ENCODE measurements at regions not wholly inside any gene's neighbourhood (a gene's known extent, or its start where the extent isn't known, plus 50 kb on each side); places are given as distances from the start of the nearest gene placed in this dataset.
"Not testable (repeated sequence)": the region's sequence is repeated elsewhere in the genome, so short reads cannot be mapped to it uniquely, and the experiment has no call there.

GRCh38 chr3:105296182-105296822, 70.4 kb upstream of the ALCAM start:
- H3K4me3 ChIP-seq (ENCODE audit: extremely low read depth in 1 of 4, insufficient read depth in 2 of 4, low read depth in 3 of 4, low read length in 4 of 4); H4K8ac ChIP-seq (ENCODE audit: extremely low read depth, insufficient read depth, low read length); H3K36me3 ChIP-seq (ENCODE audit: control insufficient read depth in 2 of 4, insufficient read depth in 4 of 4, low read length in 3 of 4); H3K23ac ChIP-seq (ENCODE audit: insufficient read length); H3K79me2 ChIP-seq (ENCODE audit: control insufficient read depth in 1 of 2, insufficient read depth in 2 of 2, low read length in 2 of 2); H3K18ac ChIP-seq (ENCODE audit: extremely low read depth, low read length); H3K4ac ChIP-seq (replicated peaks; ENCODE audit: insufficient read length, low read depth, low read length); FAIRE-seq; H4K20me1 ChIP-seq (replicated peaks in 1 of 2; ENCODE audit: control insufficient read depth in 1 of 2, insufficient read depth in 2 of 2, low read length in 2 of 2); H2BK120ac ChIP-seq (replicated peaks; ENCODE audit: low read depth, low read length); H4K5ac ChIP-seq (ENCODE audit: insufficient read length, low read depth, low read length); H3K79me1 ChIP-seq (ENCODE audit: low read depth, low read length); H3K23me2 ChIP-seq (ENCODE audit: low read depth, low read length); H4K91ac ChIP-seq (replicated peaks; ENCODE audit: insufficient read length, low read length); H3K4me2 ChIP-seq (ENCODE audit: insufficient read depth in 1 of 2, low read depth in 2 of 2, low read length in 2 of 2); H3K56ac ChIP-seq (replicated peaks; ENCODE audit: insufficient read length, low read depth, low read length); H3K27ac ChIP-seq (ENCODE audit: low read depth, low read length); H3K4me1 ChIP-seq (replicated peaks in 1 of 4; ENCODE audit: control insufficient read depth in 3 of 4, insufficient read depth in 4 of 4, low read length in 3 of 4); POLR2A ChIA-PET (ENCODE audit: partially characterized antibody); H2BK12ac ChIP-seq (ENCODE audit: low read depth, low read length); CTCF ChIA-PET (ENCODE audit: partially characterized antibody); H2AFZ ChIP-seq (ENCODE audit: low read length); H3K9me3 ChIP-seq (ENCODE audit: insufficient read depth in 2 of 2, low read depth in 1 of 2, low read length in 1 of 2); H3K14ac ChIP-seq (ENCODE audit: insufficient read length); H2BK20ac ChIP-seq (ENCODE audit: low read length); H2BK15ac ChIP-seq (ENCODE audit: low read length); H3K27me3 ChIP-seq (replicated peaks in 1 of 4; ENCODE audit: control insufficient read depth in 3 of 4, extremely low read depth in 1 of 4, insufficient read depth in 3 of 4, low read length in 3 of 4); H2BK5ac ChIP-seq (ENCODE audit: low read depth, low read length); H3K9ac ChIP-seq (replicated peaks in 1 of 4; ENCODE audit: extremely low read depth in 1 of 4, low read depth in 3 of 4, low read length in 3 of 4); H2AK5ac ChIP-seq (ENCODE audit: low read depth, low read length): not testable (repeated sequence)
- DNase-seq (ENCODE audit: low read depth in 1 of 2, low spot score in 2 of 2), result peak in 1 of 2 experiments; percentile 43
- WGBS, 2 experiments (ENCODE audit: extremely low coverage in 1 of 2, insufficient coverage in 1 of 2, insufficient read length in 1 of 2, insufficient replicate concordance in 2 of 2, low coverage in 1 of 2, low lambda C conversion rate in 2 of 2, missing lambda C conversion rate in 1 of 2), result 82% methylated on average over 28 of the region's 28 CpGs; no CpG with 5 or more reads in 1 of the 2 experiments
